ENCODE measurements at regions not wholly inside any gene's neighbourhood (a gene's known extent, or its start where the extent isn't known, plus 50 kb on each side); places are given as distances from the start of the nearest gene placed in this dataset.

- Histone ChIP-seq H3K9ac (ENCODE audit: low read length) (no peak overlapping the region), H3K4me3 (ENCODE audit: low read depth in 1 of 2, low read length in 2 of 2) (peak overlapping the region in 1 of 2 donors; percentile 16)
Observed at GRCh38 chr16:73172241-73172972, 124.5 kb upstream of the ZFHX3 start.

GRCh38 chr16:73171901-73172240, 123.9 kb upstream of the ZFHX3 start:
- Histone ChIP-seq H3K27me3 (ENCODE audit: control insufficient read depth in 1 of 2, insufficient read depth in 2 of 2, low read length in 2 of 2) (no peaks in the 10 kb centered on the region), H3K27ac (ENCODE audit: low read depth, low read length) (no peak overlapping the region), H3K36me3 (ENCODE audit: insufficient read depth, low read length) (no peaks in the 10 kb centered on the region), H3K9me3 (ENCODE audit: low read length) (no peaks in the 10 kb centered on the region), H3K4me1 (ENCODE audit: insufficient read depth, low read length) (peaks cover 26% of the 10 kb centered on the region), H3K4me3 (ENCODE audit: low read depth in 1 of 2, low read length in 2 of 2) (no peak overlapping the region), H3K9ac (ENCODE audit: low read length) (no peak overlapping the region)

More at GRCh38 chr16:73172241-73172972, 124.5 kb upstream of the ZFHX3 start:
- Histone ChIP-seq H3K4me1 (ENCODE audit: insufficient read depth, low read length) (peaks cover 26% of the 10 kb centered on the region), H3K27me3 (ENCODE audit: control insufficient read depth in 1 of 2, insufficient read depth in 2 of 2, low read length in 2 of 2) (no peaks in the 10 kb centered on the region), H3K36me3 (ENCODE audit: insufficient read depth, low read length) (no peaks in the 10 kb centered on the region), H3K27ac (ENCODE audit: low read depth, low read length) (peak overlapping the region; percentile 22), H3K9me3 (ENCODE audit: low read length) (no peaks in the 10 kb centered on the region)

- H3K27me3 ChIP-seq (ENCODE audit: control insufficient read depth in 1 of 2, insufficient read depth in 2 of 2, low read length in 2 of 2): no peaks in the 10 kb centered on the region
- H3K27ac ChIP-seq (ENCODE audit: low read depth, low read length): no peak overlapping the region
- H3K9ac ChIP-seq (ENCODE audit: low read length): no peak overlapping the region
- H3K4me1 ChIP-seq (ENCODE audit: insufficient read depth, low read length): peaks cover 26% of the 10 kb centered on the region
- H3K9me3 ChIP-seq (ENCODE audit: low read length): no peaks in the 10 kb centered on the region
- no peaks in the 10 kb centered on the region for H3K36me3 ChIP-seq (ENCODE audit: insufficient read depth, low read length)
- H3K4me3 ChIP-seq (ENCODE audit: low read depth in 1 of 2, low read length in 2 of 2): no peak overlapping the region
Observed at GRCh38 chr16:73171380-73171779, 123.5 kb upstream of the ZFHX3 start.

GRCh38 chr16:73170612-73171038, 122.7 kb upstream of the ZFHX3 start:
- Histone ChIP-seq H3K27ac (ENCODE audit: low read depth, low read length) (no peak overlapping the region), H3K9ac (ENCODE audit: low read length) (no peak overlapping the region), H3K4me1 (ENCODE audit: insufficient read depth, low read length) (peaks cover 26% of the 10 kb centered on the region), H3K4me3 (ENCODE audit: low read depth in 1 of 2, low read length in 2 of 2) (no peak overlapping the region), H3K9me3 (ENCODE audit: low read length) (no peaks in the 10 kb centered on the region), H3K27me3 (ENCODE audit: control insufficient read depth in 1 of 2, insufficient read depth in 2 of 2, low read length in 2 of 2) (no peaks in the 10 kb centered on the region), H3K36me3 (ENCODE audit: insufficient read depth, low read length) (no peaks in the 10 kb centered on the region)

- no peak overlapping the region for H3K27ac ChIP-seq (ENCODE audit: low read depth, low read length)
- H3K27me3 ChIP-seq (ENCODE audit: control insufficient read depth in 1 of 2, insufficient read depth in 2 of 2, low read length in 2 of 2): no peaks in the 10 kb centered on the region
- H3K4me3 ChIP-seq (ENCODE audit: low read depth in 1 of 2, low read length in 2 of 2): no peak overlapping the region
Observed at GRCh38 chr16:73166947-73167550, 119.1 kb upstream of the ZFHX3 start.

GRCh38 chr16:73166441-73166851, 118.5 kb upstream of the ZFHX3 start:
- no peaks in the 10 kb centered on the region for H3K4me1 ChIP-seq (ENCODE audit: insufficient read depth, low read length)
- H3K36me3 ChIP-seq (ENCODE audit: insufficient read depth, low read length): no peaks in the 10 kb centered on the region
- H3K27ac ChIP-seq (ENCODE audit: low read depth, low read length): no peak overlapping the region
- H3K27me3 ChIP-seq (ENCODE audit: control insufficient read depth in 1 of 2, insufficient read depth in 2 of 2, low read length in 2 of 2): no peaks in the 10 kb centered on the region
- no peaks in the 10 kb centered on the region for H3K9me3 ChIP-seq (ENCODE audit: low read length)
- no peak overlapping the region for H3K4me3 ChIP-seq (ENCODE audit: low read depth in 1 of 2, low read length in 2 of 2)
- H3K9ac ChIP-seq (ENCODE audit: low read length): no peak overlapping the region

More at GRCh38 chr16:73166947-73167550, 119.1 kb upstream of the ZFHX3 start:
- H3K9ac ChIP-seq (ENCODE audit: low read length): no peak overlapping the region
- no peaks in the 10 kb centered on the region for H3K9me3 ChIP-seq (ENCODE audit: low read length)
- H3K36me3 ChIP-seq (ENCODE audit: insufficient read depth, low read length): no peaks in the 10 kb centered on the region
- H3K4me1 ChIP-seq (ENCODE audit: insufficient read depth, low read length): peaks cover 2% of the 10 kb centered on the region

- Histone ChIP-seq H3K27ac (ENCODE audit: low read depth, low read length) (no peak overlapping the region), H3K9ac (ENCODE audit: low read length) (no peak overlapping the region), H3K27me3 (ENCODE audit: control insufficient read depth in 1 of 2, insufficient read depth in 2 of 2, low read length in 2 of 2) (no peaks in the 10 kb centered on the region), H3K4me3 (ENCODE audit: low read depth in 1 of 2, low read length in 2 of 2) (no peak overlapping the region), H3K9me3 (ENCODE audit: low read length) (no peaks in the 10 kb centered on the region), H3K36me3 (ENCODE audit: insufficient read depth, low read length) (no peaks in the 10 kb centered on the region), H3K4me1 (ENCODE audit: insufficient read depth, low read length) (no peaks in the 10 kb centered on the region)
Observed at GRCh38 chr16:73163238-73163815, 115.4 kb upstream of the ZFHX3 start.

- H3K4me3 ChIP-seq (ENCODE audit: low read depth in 1 of 2, low read length in 2 of 2): no peak overlapping the region
- no peaks in the 10 kb centered on the region for H3K36me3 ChIP-seq (ENCODE audit: insufficient read depth, low read length)
- H3K27ac ChIP-seq (ENCODE audit: low read depth, low read length): no peak overlapping the region
Observed at GRCh38 chr16:73161977-73162376, 114.0 kb upstream of the ZFHX3 start.

GRCh38 chr16:73159296-73159695, 111.4 kb upstream of the ZFHX3 start:
- Histone ChIP-seq H3K36me3 (ENCODE audit: insufficient read depth, low read length) (no peaks in the 10 kb centered on the region), H3K27ac (ENCODE audit: low read depth, low read length) (no peak overlapping the region), H3K9me3 (ENCODE audit: low read length) (no peaks in the 10 kb centered on the region), H3K4me3 (ENCODE audit: low read depth in 1 of 2, low read length in 2 of 2) (no peak overlapping the region), H3K4me1 (ENCODE audit: insufficient read depth, low read length) (no peaks in the 10 kb centered on the region), H3K9ac (ENCODE audit: low read length) (no peak overlapping the region), H3K27me3 (ENCODE audit: control insufficient read depth in 1 of 2, insufficient read depth in 2 of 2, low read length in 2 of 2) (no peaks in the 10 kb centered on the region)

More at GRCh38 chr16:73161977-73162376, 114.0 kb upstream of the ZFHX3 start:
- Histone ChIP-seq H3K4me1 (ENCODE audit: insufficient read depth, low read length) (no peaks in the 10 kb centered on the region), H3K9ac (ENCODE audit: low read length) (no peak overlapping the region), H3K9me3 (ENCODE audit: low read length) (no peaks in the 10 kb centered on the region), H3K27me3 (ENCODE audit: control insufficient read depth in 1 of 2, insufficient read depth in 2 of 2, low read length in 2 of 2) (no peaks in the 10 kb centered on the region)

GRCh38 chr16:73157861-73158260, 109.9 kb upstream of the ZFHX3 start:
- no peak overlapping the region for H3K9ac ChIP-seq (ENCODE audit: low read length)
- no peaks in the 10 kb centered on the region for H3K27me3 ChIP-seq (ENCODE audit: control insufficient read depth in 1 of 2, insufficient read depth in 2 of 2, low read length in 2 of 2)
- no peak overlapping the region for H3K27ac ChIP-seq (ENCODE audit: low read depth, low read length)
- H3K9me3 ChIP-seq (ENCODE audit: low read length): no peaks in the 10 kb centered on the region
- H3K4me3 ChIP-seq (ENCODE audit: low read depth in 1 of 2, low read length in 2 of 2): no peak overlapping the region
- no peaks in the 10 kb centered on the region for H3K4me1 ChIP-seq (ENCODE audit: insufficient read depth, low read length)
- no peaks in the 10 kb centered on the region for H3K36me3 ChIP-seq (ENCODE audit: insufficient read depth, low read length)

GRCh38 chr16:73154063-73154870, 106.3 kb upstream of the ZFHX3 start:
- no peak overlapping the region for H3K27ac ChIP-seq (ENCODE audit: low read depth, low read length)

More at GRCh38 chr16:73154063-73154870, 106.3 kb upstream of the ZFHX3 start:
- no peaks in the 10 kb centered on the region for H3K4me1 ChIP-seq (ENCODE audit: insufficient read depth, low read length)
- no peaks in the 10 kb centered on the region for H3K36me3 ChIP-seq (ENCODE audit: insufficient read depth, low read length)
- H3K4me3 ChIP-seq (ENCODE audit: low read depth in 1 of 2, low read length in 2 of 2): no peak overlapping the region
- H3K9me3 ChIP-seq (ENCODE audit: low read length): no peaks in the 10 kb centered on the region
- H3K27me3 ChIP-seq (ENCODE audit: control insufficient read depth in 1 of 2, insufficient read depth in 2 of 2, low read length in 2 of 2): no peaks in the 10 kb centered on the region
- no peak overlapping the region for H3K9ac ChIP-seq (ENCODE audit: low read length)

Measured in muscle layer of colon (tissue), 2 donors.